Cardiac muscle cell (in vitro differentiated cells and primary cell): ENCODE measurements at regions not wholly inside any gene's neighbourhood (a gene's known extent, or its start where the extent isn't known, plus 50 kb on each side); places are given as distances from the start of the nearest gene placed in this dataset.
A peak's percentile ranks its signal among the peaks of the same experiment; 100 is the strongest.
"Not testable (repeated sequence)": the region's sequence is repeated elsewhere in the genome, so short reads cannot be mapped to it uniquely, and the experiment has no call there.

ENCODE experiments used
- DNase-seq, 2 donors: peaks; one replicate each; pipeline versions ENCODE4 v3.0.0 to v3.0.0-alpha.2; 2010 to 2017; ENCODE audit warnings: low read depth in 1 of 2, low spot score in 1 of 2
- H3K27ac ChIP-seq: fragments of 200-600 bp; sonication (generic); 2 replicates; pipeline ENCODE4 v1.5.1; 2016
- H3K27me3 ChIP-seq: fragments of 200-600 bp; sonication (generic); 2 replicates; pipeline ENCODE4 v1.6.0; 2016; ENCODE audit warnings: control low read depth
- H3K36me3 ChIP-seq: fragments of 200-600 bp; sonication (generic); 2 replicates; pipeline ENCODE4 v1.5.1; 2016; ENCODE audit warnings: control low read depth
- H3K4me1 ChIP-seq: fragments of 200-600 bp; sonication (generic); 2 replicates; pipeline ENCODE4 v1.8.1; 2017; ENCODE audit warnings: low read depth, mild to moderate bottlenecking, mixed run types
- H3K4me3 ChIP-seq: fragments of 200-600 bp; sonication (generic); 2 replicates; pipeline ENCODE4 v1.5.1; 2016; ENCODE audit warnings: mild to moderate bottlenecking
- H3K9me3 ChIP-seq: fragments of 200-600 bp; sonication (generic); 2 replicates; pipeline ENCODE4 v1.5.1; 2017; ENCODE audit warnings: low read depth, mild to moderate bottlenecking, control low read depth
- CTCF ChIP-seq: IDR thresholded peaks from 2 replicates; pipeline ENCODE4 v1.5.1; 2012; ENCODE audit warnings: low read depth, mild to moderate bottlenecking, low read length

- no peak overlapping the region for H3K4me3 ChIP-seq
- H3K4me1 ChIP-seq = peaks cover 11% of the 10 kb centered on the region
- no peaks in the 10 kb centered on the region for H3K36me3 ChIP-seq
- H3K27me3 ChIP-seq = no peaks in the 10 kb centered on the region
- no peak overlapping the region for H3K27ac ChIP-seq
- no peaks in the 10 kb centered on the region for H3K9me3 ChIP-seq
- DNase-seq = no peak
- no peak for TF ChIP-seq CTCF
These were observed 66.9 kb upstream of the CDC42EP3 start for GRCh38 chr2:37738266-37738885.

- no peak overlapping the region for H3K4me3 ChIP-seq
- TF ChIP-seq CTCF = no peak
- DNase-seq = no peak
- no peaks in the 10 kb centered on the region for H3K36me3 ChIP-seq
- H3K27ac ChIP-seq = no peak overlapping the region
- peaks cover 7% of the 10 kb centered on the region for H3K4me1 ChIP-seq
- no peaks in the 10 kb centered on the region for H3K9me3 ChIP-seq
- H3K27me3 ChIP-seq = no peaks in the 10 kb centered on the region
These were observed 67.7 kb upstream of the CDC42EP3 start for GRCh38 chr2:37739153-37739552.

- H3K4me1 ChIP-seq = peaks cover 5% of the 10 kb centered on the region
- no peaks in the 10 kb centered on the region for H3K9me3 ChIP-seq
- H3K27me3 ChIP-seq = no peaks in the 10 kb centered on the region
- no peak overlapping the region for H3K27ac ChIP-seq
- TF ChIP-seq CTCF = no peak
- peak in 1 of 2 donors; percentile 26 for DNase-seq
- H3K4me3 ChIP-seq = no peak overlapping the region
- H3K36me3 ChIP-seq = no peaks in the 10 kb centered on the region
These were observed 68.8 kb upstream of the CDC42EP3 start for GRCh38 chr2:37740164-37740739.

GRCh38 chr2:37742286-37742685, 70.8 kb upstream of the CDC42EP3 start:
- H3K36me3 ChIP-seq = no peaks in the 10 kb centered on the region
- H3K27me3 ChIP-seq = no peaks in the 10 kb centered on the region
- H3K4me1 ChIP-seq = no peaks in the 10 kb centered on the region
- DNase-seq = no peak
- no peak overlapping the region for H3K27ac ChIP-seq
- no peaks in the 10 kb centered on the region for H3K9me3 ChIP-seq
- no peak for TF ChIP-seq CTCF
- H3K4me3 ChIP-seq = no peak overlapping the region

GRCh38 chr2:37744010-37744409, 72.6 kb upstream of the CDC42EP3 start:
- Histone ChIP-seq H3K4me1 (no peaks in the 10 kb centered on the region), H3K36me3 (no peaks in the 10 kb centered on the region), H3K9me3 (no peaks in the 10 kb centered on the region), H3K27me3 (peaks cover 5% of the 10 kb centered on the region), H3K4me3 (no peak overlapping the region), H3K27ac (no peak overlapping the region)
- DNase-seq = no peak
- no peak for TF ChIP-seq CTCF

- not testable (repeated sequence) for H3K4me3 ChIP-seq, H3K27ac ChIP-seq, H3K9me3 ChIP-seq, H3K4me1 ChIP-seq, H3K36me3 ChIP-seq, DNase-seq, H3K27me3 ChIP-seq
These were observed 73.5 kb upstream of the CDC42EP3 start for GRCh38 chr2:37744961-37745360.

- not testable (repeated sequence) for H3K36me3 ChIP-seq, H3K9me3 ChIP-seq, H3K4me3 ChIP-seq, H3K27ac ChIP-seq, H3K4me1 ChIP-seq, H3K27me3 ChIP-seq, DNase-seq
These were observed 74.6 kb upstream of the CDC42EP3 start for GRCh38 chr2:37746011-37746410.
